ENCODE measurements at regions not wholly inside any gene's neighbourhood (a gene's known extent, or its start where the extent isn't known, plus 50 kb on each side); places are given as distances from the start of the nearest gene placed in this dataset.

DNA sequence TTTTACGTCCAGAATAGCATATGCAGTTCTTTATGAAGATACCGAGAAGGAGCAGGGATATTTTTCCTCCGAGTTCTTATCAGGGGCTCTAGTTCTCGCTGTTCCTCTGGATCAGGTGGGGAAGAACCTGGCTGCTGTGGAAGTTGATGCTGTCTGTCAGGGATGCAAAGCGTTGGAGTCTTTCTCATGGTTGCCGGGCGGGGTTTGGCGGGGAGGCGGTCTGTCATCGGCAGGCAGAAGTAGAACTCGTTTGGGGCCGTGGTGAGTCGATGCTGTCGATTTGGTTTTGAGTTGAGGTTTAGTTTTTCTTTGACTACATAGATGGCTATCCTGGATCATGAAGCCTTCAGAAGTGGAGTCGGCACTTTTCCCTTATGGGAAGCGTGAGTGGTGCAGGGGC is 691.2 kb downstream of the QKI start:
- no peak overlapping the region for H3K27ac ChIP-seq (ENCODE audit: low read length)
- no peaks in the 10 kb centered on the region for H3K36me3 Mint-ChIP-seq
- ATAC-seq (replicated peaks in 1 of 4), result no peak
- H3K9me3 Mint-ChIP-seq, result peaks cover 0 to 10% (median 0%) of the 10 kb centered on the region in 3 donors
- no peaks in the 10 kb centered on the region for H3K36me3 ChIP-seq (ENCODE audit: control insufficient read depth in 2 of 2, extremely low read depth in 1 of 2, insufficient read depth in 1 of 2, low read length in 1 of 2)
- peaks cover 0 to 20% of the 10 kb centered on the region in 2 experiments for H3K27me3 ChIP-seq (replicated peaks in 1 of 2; ENCODE audit: control insufficient read depth in 2 of 2, extremely low read depth in 1 of 2, insufficient read depth in 2 of 2, low read length in 1 of 2)
- CTCF ChIA-PET, result no interaction called here
- POLR2A ChIA-PET, result no interaction called here
- peaks cover 13 to 25% of the 10 kb centered on the region in 2 donors for H3K27me3 Mint-ChIP-seq
- no peaks in the 10 kb centered on the region for H3K4me1 ChIP-seq (ENCODE audit: control insufficient read depth in 1 of 2, extremely low read depth in 1 of 2, insufficient read depth in 2 of 2, low read length in 2 of 2)
- peaks cover 0 to 5% (median 2%) of the 10 kb centered on the region in 3 donors for H3K4me1 Mint-ChIP-seq
- H3K27ac Mint-ChIP-seq, result no peak overlapping the region
- H3K4me3 Mint-ChIP-seq, result no peak overlapping the region
- DNase-seq, result no peak
- 93% methylated on average over 15 of the region's 16 CpGs for WGBS (ENCODE audit: insufficient coverage)
- H3K4me3 ChIP-seq (ENCODE audit: control insufficient read depth in 1 of 2, extremely low read depth in 1 of 2, low read length in 1 of 2), result no peak overlapping the region
- no peaks in the 10 kb centered on the region for H3K9me3 ChIP-seq

DNA sequence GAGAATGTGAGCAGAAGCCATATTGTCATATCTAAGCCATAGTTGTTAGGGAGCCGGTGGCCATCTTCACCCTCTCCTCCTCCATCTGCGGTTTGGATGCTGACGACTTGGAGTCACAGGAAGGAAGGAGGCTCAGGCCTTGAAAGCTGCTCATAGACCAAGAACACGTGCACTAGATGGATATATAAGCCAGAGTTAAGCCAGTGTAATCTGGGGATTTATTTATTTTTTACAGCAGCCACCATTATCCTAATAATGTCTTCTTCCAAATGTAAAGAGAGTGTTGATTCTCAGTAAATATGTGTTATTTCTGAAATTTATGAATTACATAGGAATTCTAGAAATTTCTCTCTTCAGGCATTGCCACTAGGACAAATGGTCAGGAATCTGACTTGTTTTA is 689.9 kb downstream of the QKI start:
- H3K36me3 Mint-ChIP-seq, result no peaks in the 10 kb centered on the region
- no CpG with 5 or more reads among the region's 4 CpGs for WGBS (ENCODE audit: insufficient coverage)
- peaks cover 9 to 23% of the 10 kb centered on the region in 2 donors for H3K27me3 Mint-ChIP-seq
- no peak overlapping the region for H3K27ac Mint-ChIP-seq
- no peak for ATAC-seq (replicated peaks in 1 of 4)
- Histone ChIP-seq H3K4me3 (ENCODE audit: control insufficient read depth in 1 of 2, extremely low read depth in 1 of 2, low read length in 1 of 2) (no peak overlapping the region), H3K27me3 (replicated peaks in 1 of 2; ENCODE audit: control insufficient read depth in 2 of 2, extremely low read depth in 1 of 2, insufficient read depth in 2 of 2, low read length in 1 of 2) (peaks cover 0 to 17% of the 10 kb centered on the region in 2 experiments), H3K27ac (ENCODE audit: low read length) (no peak overlapping the region), H3K36me3 (ENCODE audit: control insufficient read depth in 2 of 2, extremely low read depth in 1 of 2, insufficient read depth in 1 of 2, low read length in 1 of 2) (no peaks in the 10 kb centered on the region), H3K9me3 (no peaks in the 10 kb centered on the region), H3K4me1 (ENCODE audit: control insufficient read depth in 1 of 2, extremely low read depth in 1 of 2, insufficient read depth in 2 of 2, low read length in 2 of 2) (no peaks in the 10 kb centered on the region)
- no peak overlapping the region for H3K4me3 Mint-ChIP-seq
- ChIA-PET POLR2A (no interaction called here), CTCF (no interaction called here)
- H3K9me3 Mint-ChIP-seq, result peaks cover 0 to 10% (median 0%) of the 10 kb centered on the region in 3 donors
- no peak for DNase-seq
- H3K4me1 Mint-ChIP-seq, result peaks cover 0 to 4% (median 2%) of the 10 kb centered on the region in 3 donors

DNA sequence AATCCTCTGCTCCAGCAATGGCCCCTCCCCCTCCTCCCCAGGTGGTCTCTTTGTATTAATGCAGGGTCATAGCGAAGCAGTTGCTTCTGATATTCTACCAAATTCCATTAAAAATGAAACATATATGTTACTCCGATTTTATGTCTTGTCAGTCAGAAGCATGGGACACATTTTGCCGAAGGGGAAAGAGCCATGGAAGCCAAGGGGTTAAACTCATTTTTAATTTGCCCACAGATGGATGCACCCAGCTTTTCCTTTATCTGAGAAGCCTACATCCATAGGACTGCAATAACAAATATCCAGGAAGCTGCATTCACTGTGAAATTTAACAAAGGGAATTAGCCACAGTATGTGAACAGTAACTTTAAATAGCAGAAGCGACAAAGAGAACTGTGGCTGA is 688.2 kb downstream of the QKI start:
- Mint-ChIP-seq H3K9me3 (peaks cover 0 to 10% (median 0%) of the 10 kb centered on the region in 3 donors), H3K27ac (no peak overlapping the region), H3K27me3 (peaks cover 9 to 15% of the 10 kb centered on the region in 2 donors), H3K4me1 (no peaks in the 10 kb centered on the region), H3K36me3 (no peaks in the 10 kb centered on the region), H3K4me3 (no peak overlapping the region)
- ChIA-PET CTCF (no interaction called here), POLR2A (no interaction called here)
- WGBS (ENCODE audit: insufficient coverage), result 74% methylated on average over 3 of the region's 4 CpGs
- Histone ChIP-seq H3K27me3 (replicated peaks in 1 of 2; ENCODE audit: control insufficient read depth in 2 of 2, extremely low read depth in 1 of 2, insufficient read depth in 2 of 2, low read length in 1 of 2) (peaks cover 0 to 14% of the 10 kb centered on the region in 2 experiments), H3K27ac (ENCODE audit: low read length) (no peak overlapping the region), H3K4me1 (ENCODE audit: control insufficient read depth in 1 of 2, extremely low read depth in 1 of 2, insufficient read depth in 2 of 2, low read length in 2 of 2) (no peaks in the 10 kb centered on the region), H3K36me3 (ENCODE audit: control insufficient read depth in 2 of 2, extremely low read depth in 1 of 2, insufficient read depth in 1 of 2, low read length in 1 of 2) (no peaks in the 10 kb centered on the region), H3K4me3 (ENCODE audit: control insufficient read depth in 1 of 2, extremely low read depth in 1 of 2, low read length in 1 of 2) (no peak overlapping the region), H3K9me3 (no peaks in the 10 kb centered on the region)
- no peak for DNase-seq
- ATAC-seq (replicated peaks in 1 of 4), result no peak

DNA sequence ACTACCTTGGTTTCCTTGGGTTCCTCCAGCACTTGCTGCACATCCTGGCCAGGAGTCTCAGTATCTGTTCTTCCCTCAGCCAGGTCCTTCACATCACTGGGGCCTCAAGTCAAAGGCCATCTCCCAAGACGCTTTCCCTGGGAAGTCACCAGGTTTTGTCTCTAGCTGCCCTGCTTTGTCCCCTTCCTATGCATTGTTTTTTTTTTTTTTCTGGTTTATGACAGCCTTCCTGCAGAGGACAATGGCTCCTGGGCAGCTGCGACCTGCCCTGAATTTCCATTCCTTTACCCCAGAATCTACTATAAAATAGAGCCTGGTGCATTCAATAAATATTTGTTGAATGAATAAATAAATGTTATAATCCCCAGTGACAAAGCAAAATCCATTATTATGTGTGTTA is 687.3 kb downstream of the QKI start:
- no peaks in the 10 kb centered on the region for H3K9me3 ChIP-seq
- POLR2A ChIA-PET, result no interaction called here

DNA sequence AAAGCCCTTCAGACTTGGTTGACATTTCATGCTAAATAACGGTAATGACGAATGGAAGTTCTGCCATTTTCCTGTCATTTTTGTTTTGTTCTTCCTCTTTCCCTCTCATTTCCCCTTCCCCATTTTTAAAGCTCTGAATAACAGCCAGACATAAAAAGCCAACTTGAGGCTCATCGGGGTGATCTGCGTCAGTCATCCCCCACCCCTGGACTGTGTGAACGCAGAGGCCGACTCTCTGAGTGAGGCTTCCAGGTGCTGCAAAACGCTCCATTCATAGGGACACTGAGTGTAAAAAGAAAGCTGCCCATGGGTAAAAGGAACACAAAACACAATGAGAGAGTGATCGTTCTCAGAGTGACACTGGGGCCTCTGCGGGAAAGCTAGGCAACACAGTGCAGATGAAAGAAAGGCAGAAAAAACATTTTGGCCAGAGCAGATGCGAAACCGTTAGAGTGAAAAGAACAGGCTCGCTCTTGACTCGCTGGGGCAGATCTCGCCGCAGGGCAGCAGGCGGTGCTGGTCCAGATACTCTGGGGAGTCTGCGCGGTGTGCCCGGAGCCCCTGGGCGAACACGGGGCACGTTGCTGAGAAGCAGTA is 684.8 kb downstream of the QKI start:
- Histone ChIP-seq H3K27me3 (replicated peaks in 1 of 2; ENCODE audit: control insufficient read depth in 2 of 2, extremely low read depth in 1 of 2, insufficient read depth in 2 of 2, low read length in 1 of 2) (peaks cover 0 to 7% of the 10 kb centered on the region in 2 experiments), H3K9me3 (no peaks in the 10 kb centered on the region), H3K36me3 (ENCODE audit: control insufficient read depth in 2 of 2, extremely low read depth in 1 of 2, insufficient read depth in 1 of 2, low read length in 1 of 2) (no peaks in the 10 kb centered on the region), H3K4me3 (ENCODE audit: control insufficient read depth in 1 of 2, extremely low read depth in 1 of 2, low read length in 1 of 2) (no peak overlapping the region), H3K27ac (ENCODE audit: low read length) (no peak overlapping the region), H3K4me1 (ENCODE audit: control insufficient read depth in 1 of 2, extremely low read depth in 1 of 2, insufficient read depth in 2 of 2, low read length in 2 of 2) (no peaks in the 10 kb centered on the region)
- Mint-ChIP-seq H3K4me3 (no peak overlapping the region), H3K4me1 (no peaks in the 10 kb centered on the region), H3K36me3 (no peaks in the 10 kb centered on the region), H3K27me3 (peaks cover 8 to 9% of the 10 kb centered on the region in 2 donors), H3K9me3 (peaks cover 0 to 7% (median 0%) of the 10 kb centered on the region in 3 donors), H3K27ac (no peak overlapping the region)
- WGBS (ENCODE audit: insufficient coverage), result 94% methylated on average over 22 of the region's 22 CpGs
- no peak for ATAC-seq (replicated peaks in 1 of 4)
- CTCF ChIA-PET, result no interaction called here
- DNase-seq, result no peak
- POLR2A ChIA-PET, result no interaction called here

More for the DNA sequence above, 687.3 kb downstream of the QKI start:
- Mint-ChIP-seq H3K27me3 (peaks cover 9 to 12% of the 10 kb centered on the region in 2 donors), H3K36me3 (no peaks in the 10 kb centered on the region), H3K4me1 (no peaks in the 10 kb centered on the region), H3K4me3 (no peak overlapping the region), H3K9me3 (peaks cover 0 to 7% (median 0%) of the 10 kb centered on the region in 3 donors), H3K27ac (no peak overlapping the region)
- Histone ChIP-seq H3K27ac (ENCODE audit: low read length) (no peak overlapping the region), H3K27me3 (replicated peaks in 1 of 2; ENCODE audit: control insufficient read depth in 2 of 2, extremely low read depth in 1 of 2, insufficient read depth in 2 of 2, low read length in 1 of 2) (peaks cover 0 to 14% of the 10 kb centered on the region in 2 experiments), H3K4me1 (ENCODE audit: control insufficient read depth in 1 of 2, extremely low read depth in 1 of 2, insufficient read depth in 2 of 2, low read length in 2 of 2) (no peaks in the 10 kb centered on the region), H3K4me3 (ENCODE audit: control insufficient read depth in 1 of 2, extremely low read depth in 1 of 2, low read length in 1 of 2) (no peak overlapping the region), H3K36me3 (ENCODE audit: control insufficient read depth in 2 of 2, extremely low read depth in 1 of 2, insufficient read depth in 1 of 2, low read length in 1 of 2) (no peaks in the 10 kb centered on the region)
- DNase-seq, result no peak
- CTCF ChIA-PET, result no interaction called here
- no peak for ATAC-seq (replicated peaks in 1 of 4)
- WGBS (ENCODE audit: insufficient coverage), result 100% methylated on average over 1 of the region's 2 CpGs

DNA sequence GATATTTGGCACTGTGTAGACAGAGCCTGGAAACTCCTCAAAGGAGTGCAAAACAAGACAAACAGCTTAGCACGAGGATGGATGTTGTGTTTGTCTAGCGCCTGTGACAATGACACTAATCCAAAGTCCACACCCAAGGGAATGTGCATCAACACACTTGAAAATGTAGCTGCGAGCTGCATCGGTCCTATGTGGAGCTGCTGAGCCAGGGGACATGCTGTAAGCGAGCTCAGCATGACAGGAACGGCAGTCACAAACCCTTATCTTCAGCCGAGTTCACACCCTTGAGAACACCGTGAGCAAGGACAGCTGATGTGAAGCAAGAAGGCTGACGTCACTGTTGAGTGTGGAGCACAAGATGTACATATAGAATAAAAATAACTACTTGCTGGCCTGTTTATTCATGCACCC is 684.3 kb downstream of the QKI start:
- ATAC-seq (replicated peaks in 1 of 4) (no peak), DNase-seq (no peak)
- H3K27me3 Mint-ChIP-seq, result peaks cover 8 to 9% of the 10 kb centered on the region in 2 donors
- H3K4me3 ChIP-seq (ENCODE audit: control insufficient read depth in 1 of 2, extremely low read depth in 1 of 2, low read length in 1 of 2), result no peak overlapping the region
- CTCF ChIA-PET, result no interaction called here
- POLR2A ChIA-PET, result no interaction called here
- peaks cover 0 to 7% (median 0%) of the 10 kb centered on the region in 3 donors for H3K9me3 Mint-ChIP-seq
- no peaks in the 10 kb centered on the region for H3K4me1 ChIP-seq (ENCODE audit: control insufficient read depth in 1 of 2, extremely low read depth in 1 of 2, insufficient read depth in 2 of 2, low read length in 2 of 2)
- no peak overlapping the region for H3K27ac ChIP-seq (ENCODE audit: low read length)
- no peaks in the 10 kb centered on the region for H3K36me3 Mint-ChIP-seq
- 84% methylated on average over 5 of the region's 9 CpGs for WGBS (ENCODE audit: insufficient coverage)
- H3K4me1 Mint-ChIP-seq, result no peaks in the 10 kb centered on the region
- H3K9me3 ChIP-seq, result no peaks in the 10 kb centered on the region
- H3K36me3 ChIP-seq (ENCODE audit: control insufficient read depth in 2 of 2, extremely low read depth in 1 of 2, insufficient read depth in 1 of 2, low read length in 1 of 2), result no peaks in the 10 kb centered on the region
- H3K27ac Mint-ChIP-seq, result no peak overlapping the region
- H3K27me3 ChIP-seq (replicated peaks in 1 of 2; ENCODE audit: control insufficient read depth in 2 of 2, extremely low read depth in 1 of 2, insufficient read depth in 2 of 2, low read length in 1 of 2), result peaks cover 0 to 7% of the 10 kb centered on the region in 2 experiments
- no peak overlapping the region for H3K4me3 Mint-ChIP-seq

Data from T-cell (primary cell).